ENCODE measurements at regions not wholly inside any gene's neighbourhood (a gene's known extent, or its start where the extent isn't known, plus 50 kb on each side); places are given as distances from the start of the nearest gene placed in this dataset.

GRCh38 chr9:13744261-13744901 is 464.9 kb upstream of the MPDZ start:
- H3K27ac Mint-ChIP-seq, result no peak overlapping the region
- POLR2A ChIA-PET, result no interaction called here
- no peak for ATAC-seq (ENCODE audit: low read depth)
- Histone ChIP-seq H3K36me3 (replicated peaks in 1 of 2; ENCODE audit: control extremely low read depth in 1 of 2, control insufficient read depth in 1 of 2, extremely low read depth in 1 of 2, insufficient read depth in 2 of 2, low read length in 1 of 2) (no peaks in the 10 kb centered on the region), H3K27ac (ENCODE audit: low read length in 2 of 2) (no peak overlapping the region), H3K4me1 (ENCODE audit: control insufficient read depth in 2 of 2, insufficient read depth in 2 of 2, low read length in 2 of 2) (no peaks in the 10 kb centered on the region), H3K27me3 (replicated peaks in 1 of 4; ENCODE audit: control extremely low read depth in 1 of 4, control insufficient read depth in 3 of 4, insufficient read depth in 4 of 4, low read length in 3 of 4) (no peaks in the 10 kb centered on the region), H3K4me2 (replicated peaks; ENCODE audit: low read depth, low read length, poor library complexity, severe bottlenecking) (no peak overlapping the region), H3K9ac (ENCODE audit: low read length) (no peak overlapping the region), H3K9me3 (ENCODE audit: control extremely low read depth in 1 of 3, control insufficient read depth in 2 of 3, insufficient read depth in 1 of 3, low read length in 2 of 3) (peaks cover 0 to 7% (median 0%) of the 10 kb centered on the region in 3 donors), H4K20me1 (ENCODE audit: control insufficient read depth, insufficient read depth, low read length, poor library complexity, severe bottlenecking) (no peaks in the 10 kb centered on the region), H2AFZ (ENCODE audit: insufficient read depth, low read depth, low read length, poor library complexity, severe bottlenecking) (no peak overlapping the region), H3K4me3 (ENCODE audit: control extremely low read depth in 1 of 5, extremely low read depth in 1 of 5, insufficient read depth in 1 of 5, low read depth in 2 of 5, low read length in 4 of 5) (no peak overlapping the region), H3K79me2 (ENCODE audit: control insufficient read depth, insufficient read depth, low read length) (no peaks in the 10 kb centered on the region)
- H3K9me3 Mint-ChIP-seq (ENCODE audit: insufficient read depth), result peaks cover 3% of the 10 kb centered on the region
- 85% methylated on average over 12 of the region's 16 CpGs for WGBS (ENCODE audit: insufficient coverage)
- CTCF ChIA-PET, result no interaction called here
- DNase-seq, result no peak
- no peak overlapping the region for H3K4me3 Mint-ChIP-seq
- no peaks in the 10 kb centered on the region for H3K27me3 Mint-ChIP-seq
- intact Hi-C loops (cut with micrococcal nuclease), result no loop called here
- no peaks in the 10 kb centered on the region for H3K4me1 Mint-ChIP-seq
- TF ChIP-seq EZH2 (IDR thresholded peaks at IDR 0.05; ENCODE audit: borderline replicate concordance, insufficient read depth, low read depth, low read length, poor library complexity, severe bottlenecking) (no peak), CTCF (IDR thresholded peaks at IDR 0.05) (no peak)

- CTCF ChIA-PET, result no interaction called here
- POLR2A ChIA-PET, result no interaction called here
- H3K9me3 Mint-ChIP-seq (ENCODE audit: insufficient read depth), result peaks cover 7% of the 10 kb centered on the region
- no peaks in the 10 kb centered on the region for H3K27me3 Mint-ChIP-seq
- H3K9me3 ChIP-seq (ENCODE audit: control extremely low read depth in 1 of 3, control insufficient read depth in 2 of 3, insufficient read depth in 1 of 3, low read length in 2 of 3), result peaks cover 0 to 2% (median 0%) of the 10 kb centered on the region in 3 donors
- H3K27ac Mint-ChIP-seq, result no peak overlapping the region
- no peak overlapping the region for H3K4me3 Mint-ChIP-seq
- no peaks in the 10 kb centered on the region for H3K4me1 ChIP-seq (ENCODE audit: control insufficient read depth in 2 of 2, insufficient read depth in 2 of 2, low read length in 2 of 2)
- no peak for TF ChIP-seq EZH2 (IDR thresholded peaks at IDR 0.05; ENCODE audit: borderline replicate concordance, insufficient read depth, low read depth, low read length, poor library complexity, severe bottlenecking)
- no peak for TF ChIP-seq CTCF (IDR thresholded peaks at IDR 0.05)
- no peaks in the 10 kb centered on the region for H3K27me3 ChIP-seq (replicated peaks in 1 of 4; ENCODE audit: control extremely low read depth in 1 of 4, control insufficient read depth in 3 of 4, insufficient read depth in 4 of 4, low read length in 3 of 4)
- no peaks in the 10 kb centered on the region for H3K79me2 ChIP-seq (ENCODE audit: control insufficient read depth, insufficient read depth, low read length)
- DNase-seq (no peak), ATAC-seq (ENCODE audit: low read depth) (no peak)
- H3K4me3 ChIP-seq (ENCODE audit: control extremely low read depth in 1 of 5, extremely low read depth in 1 of 5, insufficient read depth in 1 of 5, low read depth in 2 of 5, low read length in 4 of 5), result no peak overlapping the region
- no peaks in the 10 kb centered on the region for H3K36me3 ChIP-seq (replicated peaks in 1 of 2; ENCODE audit: control extremely low read depth in 1 of 2, control insufficient read depth in 1 of 2, extremely low read depth in 1 of 2, insufficient read depth in 2 of 2, low read length in 1 of 2)
- no peak overlapping the region for H2AFZ ChIP-seq (ENCODE audit: insufficient read depth, low read depth, low read length, poor library complexity, severe bottlenecking)
- no peak overlapping the region for H3K27ac ChIP-seq (ENCODE audit: low read length in 2 of 2)
- no peak overlapping the region for H3K9ac ChIP-seq (ENCODE audit: low read length)
- H3K4me2 ChIP-seq (replicated peaks; ENCODE audit: low read depth, low read length, poor library complexity, severe bottlenecking), result no peak overlapping the region
- H3K4me1 Mint-ChIP-seq, result no peaks in the 10 kb centered on the region
- H4K20me1 ChIP-seq (ENCODE audit: control insufficient read depth, insufficient read depth, low read length, poor library complexity, severe bottlenecking), result no peaks in the 10 kb centered on the region
- intact Hi-C loops (cut with micrococcal nuclease), result no loop called here
Observed at GRCh38 chr9:13737885-13738284, 458.4 kb upstream of the MPDZ start.

Data from B cell (primary cell).